ENCODE measurements at regions not wholly inside any gene's neighbourhood (a gene's known extent, or its start where the extent isn't known, plus 50 kb on each side); places are given as distances from the start of the nearest gene placed in this dataset.

DNA sequence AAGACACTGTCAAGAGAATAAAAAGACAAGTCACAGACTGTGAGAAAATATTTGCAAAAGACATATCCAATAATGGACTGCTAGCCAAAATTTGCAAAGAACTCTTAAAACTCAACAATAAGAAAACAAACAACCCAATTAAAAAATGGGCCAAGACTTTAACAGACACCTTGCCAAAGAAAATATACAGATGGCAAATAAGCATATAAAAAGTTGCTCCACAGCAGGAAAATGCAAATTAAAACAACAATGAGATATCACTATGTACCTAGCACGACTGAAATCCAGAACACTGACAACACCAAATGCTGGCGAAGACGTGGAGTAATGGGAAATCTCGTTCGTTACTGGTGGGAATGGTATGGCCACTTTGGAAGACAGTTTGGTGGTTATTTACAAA is 228.9 kb downstream of the TTC8 start:
- no peak for ATAC-seq (ENCODE audit: insufficient read depth, low read depth)
- H3K9ac ChIP-seq (ENCODE audit: low read depth, low read length) = no peak overlapping the region
- H3K9me3 ChIP-seq (ENCODE audit: insufficient read depth, low read length, severe bottlenecking) = peaks cover 11% of the 10 kb centered on the region
- H3K4me2 ChIP-seq (ENCODE audit: insufficient read depth, low read length) = no peak overlapping the region
- H4K20me1 ChIP-seq (ENCODE audit: insufficient read depth, low read length) = no peaks in the 10 kb centered on the region
- H3K27me3 ChIP-seq (ENCODE audit: insufficient read depth, low read length, poor library complexity) = no peaks in the 10 kb centered on the region
- DNase-seq = no peak
- H2AFZ ChIP-seq (ENCODE audit: low read depth, low read length) = no peak overlapping the region
- no peaks in the 10 kb centered on the region for H3K36me3 ChIP-seq (ENCODE audit: insufficient read depth, low read length)
- no peak overlapping the region for H3K4me3 ChIP-seq (ENCODE audit: low read depth in 1 of 2, low read length in 2 of 2)
- no peaks in the 10 kb centered on the region for H3K4me1 ChIP-seq (ENCODE audit: insufficient read depth, low read length)
- TF ChIP-seq EZH2 (IDR thresholded peaks at IDR 0.05; ENCODE audit: borderline replicate concordance, low read depth, low read length, severe bottlenecking) (no peak), CTCF (IDR thresholded peaks at IDR 0.05; ENCODE audit: borderline replicate concordance, extremely low read depth, low read length, poor library complexity, severe bottlenecking) (no peak)
- no peaks in the 10 kb centered on the region for H3K79me2 ChIP-seq (ENCODE audit: insufficient read depth, low read length)
- H3K27ac ChIP-seq (ENCODE audit: low read length) = no peak overlapping the region

DNA sequence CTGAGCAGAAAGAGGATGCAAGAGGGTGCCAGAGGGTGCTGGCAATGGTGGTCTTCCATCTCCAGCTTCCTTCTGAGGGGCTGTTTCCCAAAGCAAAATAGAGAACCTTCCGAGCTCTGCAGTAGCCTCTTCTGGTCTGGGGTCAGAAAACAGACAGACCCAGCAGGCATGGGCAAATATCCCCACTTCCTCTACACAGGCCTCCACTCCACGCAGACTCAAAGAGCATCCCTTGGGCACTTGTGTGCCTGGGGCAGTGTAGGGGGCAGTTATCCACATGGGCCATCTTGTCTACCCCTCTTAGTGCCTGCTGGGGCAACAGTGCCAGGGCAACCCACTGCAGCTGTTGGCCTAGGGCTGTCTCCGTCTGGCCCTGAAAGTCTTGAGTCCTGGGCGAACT is 231.9 kb downstream of the TTC8 start:
- H3K27ac ChIP-seq (ENCODE audit: low read length) = no peak overlapping the region
- H3K4me3 ChIP-seq (ENCODE audit: low read depth in 1 of 2, low read length in 2 of 2) = no peak overlapping the region
- H3K79me2 ChIP-seq (ENCODE audit: insufficient read depth, low read length) = no peaks in the 10 kb centered on the region
- no peaks in the 10 kb centered on the region for H3K4me1 ChIP-seq (ENCODE audit: insufficient read depth, low read length)
- peaks cover 11% of the 10 kb centered on the region for H3K9me3 ChIP-seq (ENCODE audit: insufficient read depth, low read length, severe bottlenecking)
- no peak overlapping the region for H2AFZ ChIP-seq (ENCODE audit: low read depth, low read length)
- H3K36me3 ChIP-seq (ENCODE audit: insufficient read depth, low read length) = no peaks in the 10 kb centered on the region
- no peak for DNase-seq
- TF ChIP-seq EZH2 (IDR thresholded peaks at IDR 0.05; ENCODE audit: borderline replicate concordance, low read depth, low read length, severe bottlenecking) (no peak), CTCF (IDR thresholded peaks at IDR 0.05; ENCODE audit: borderline replicate concordance, extremely low read depth, low read length, poor library complexity, severe bottlenecking) (no peak)
- no peak overlapping the region for H3K4me2 ChIP-seq (ENCODE audit: insufficient read depth, low read length)
- no peaks in the 10 kb centered on the region for H4K20me1 ChIP-seq (ENCODE audit: insufficient read depth, low read length)
- ATAC-seq (ENCODE audit: insufficient read depth, low read depth) = no peak
- H3K9ac ChIP-seq (ENCODE audit: low read depth, low read length) = no peak overlapping the region
- H3K27me3 ChIP-seq (ENCODE audit: insufficient read depth, low read length, poor library complexity) = no peaks in the 10 kb centered on the region

GRCh38 chr14:89058697-89059096 is 234.2 kb downstream of the TTC8 start:
- H3K4me3 ChIP-seq (ENCODE audit: low read depth in 1 of 2, low read length in 2 of 2) = no peak overlapping the region
- no peak for TF ChIP-seq CTCF (IDR thresholded peaks at IDR 0.05; ENCODE audit: borderline replicate concordance, extremely low read depth, low read length, poor library complexity, severe bottlenecking)
- H2AFZ ChIP-seq (ENCODE audit: low read depth, low read length) = no peak overlapping the region
- no peaks in the 10 kb centered on the region for H3K36me3 ChIP-seq (ENCODE audit: insufficient read depth, low read length)
- no peaks in the 10 kb centered on the region for H3K27me3 ChIP-seq (ENCODE audit: insufficient read depth, low read length, poor library complexity)
- no peaks in the 10 kb centered on the region for H3K79me2 ChIP-seq (ENCODE audit: insufficient read depth, low read length)
- H3K9me3 ChIP-seq (ENCODE audit: insufficient read depth, low read length, severe bottlenecking) = peaks cover 5% of the 10 kb centered on the region
- no peak overlapping the region for H3K27ac ChIP-seq (ENCODE audit: low read length)
- no peaks in the 10 kb centered on the region for H4K20me1 ChIP-seq (ENCODE audit: insufficient read depth, low read length)
- H3K4me2 ChIP-seq (ENCODE audit: insufficient read depth, low read length) = no peak overlapping the region
- DNase-seq (no peak), ATAC-seq (ENCODE audit: insufficient read depth, low read depth) (no peak)
- H3K9ac ChIP-seq (ENCODE audit: low read depth, low read length) = no peak overlapping the region
- no peaks in the 10 kb centered on the region for H3K4me1 ChIP-seq (ENCODE audit: insufficient read depth, low read length)

DNA sequence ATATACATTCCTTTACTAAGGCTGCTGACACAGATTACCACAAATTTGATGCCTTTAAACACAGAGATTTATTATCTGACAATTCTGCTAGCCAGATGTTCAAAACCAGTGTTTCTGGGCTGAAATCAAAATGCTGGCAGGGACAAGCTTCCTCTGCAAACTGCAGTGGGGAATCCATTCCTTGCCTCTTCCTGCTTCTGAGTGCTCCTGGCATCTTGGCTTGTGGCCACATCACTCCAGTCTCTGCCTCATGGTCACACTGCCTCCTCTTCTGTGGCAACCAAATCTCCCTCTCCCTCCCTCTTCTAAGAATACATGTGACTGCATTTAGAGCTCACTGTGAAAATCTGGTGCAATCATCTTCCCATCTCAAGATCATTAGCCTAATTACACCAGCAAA is 235.7 kb downstream of the TTC8 start:
- Histone ChIP-seq H3K4me1 (ENCODE audit: insufficient read depth, low read length) (no peaks in the 10 kb centered on the region), H3K36me3 (ENCODE audit: insufficient read depth, low read length) (no peaks in the 10 kb centered on the region), H3K9me3 (ENCODE audit: insufficient read depth, low read length, severe bottlenecking) (peaks cover 5% of the 10 kb centered on the region), H3K9ac (ENCODE audit: low read depth, low read length) (no peak overlapping the region), H3K79me2 (ENCODE audit: insufficient read depth, low read length) (no peaks in the 10 kb centered on the region), H2AFZ (ENCODE audit: low read depth, low read length) (no peak overlapping the region), H3K27ac (ENCODE audit: low read length) (no peak overlapping the region), H4K20me1 (ENCODE audit: insufficient read depth, low read length) (no peaks in the 10 kb centered on the region), H3K4me2 (ENCODE audit: insufficient read depth, low read length) (no peak overlapping the region), H3K27me3 (ENCODE audit: insufficient read depth, low read length, poor library complexity) (no peaks in the 10 kb centered on the region), H3K4me3 (ENCODE audit: low read depth in 1 of 2, low read length in 2 of 2) (no peak overlapping the region)
- ATAC-seq (ENCODE audit: insufficient read depth, low read depth) (no peak; the same call in 2 of the 3 replicates), DNase-seq (no peak)
- TF ChIP-seq CTCF (IDR thresholded peaks at IDR 0.05; ENCODE audit: borderline replicate concordance, extremely low read depth, low read length, poor library complexity, severe bottlenecking) (no peak), EZH2 (IDR thresholded peaks at IDR 0.05; ENCODE audit: borderline replicate concordance, low read depth, low read length, severe bottlenecking) (no peak)

Measured in DND-41 (cell line).